VCaP (cell line): ENCODE measurements at regions not wholly inside any gene's neighbourhood (a gene's known extent, or its start where the extent isn't known, plus 50 kb on each side); places are given as distances from the start of the nearest gene placed in this dataset.

Experiments used
- H3K27ac ChIP-seq: fragments of 450-650 bp; 2 replicates; pipeline ENCODE4 v1.5.1; 2017
- TF ChIP-seq, protein P1 (sequence below): fragments of 450-650 bp; conservative IDR thresholded peaks from 2 replicates; pipeline ENCODE4 v1.5.1; 2017; ENCODE audit warnings: mild to moderate bottlenecking, moderate library complexity

DNA sequence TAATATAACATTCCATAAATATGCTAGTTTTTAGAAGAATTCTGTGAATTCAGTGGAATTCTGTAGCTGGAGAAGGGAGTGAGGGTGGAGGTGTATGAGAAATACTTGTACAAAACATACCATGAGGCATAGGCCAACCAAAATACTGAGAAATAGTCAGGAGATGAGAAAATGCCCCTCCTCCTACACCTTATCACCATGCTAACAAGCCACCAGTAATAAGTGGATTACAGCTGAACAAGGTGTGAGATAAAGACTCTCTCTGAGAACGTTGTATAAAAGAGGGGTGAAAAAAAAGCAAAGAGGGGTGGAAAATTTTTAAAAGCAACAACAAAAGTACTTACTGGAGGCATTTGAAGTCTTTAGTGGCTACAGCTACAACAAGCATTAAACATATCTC lies 90.4 kb upstream of the IGFBP3 start:
- no peak overlapping the region for H3K27ac ChIP-seq
- TF ChIP-seq, protein P1, sequence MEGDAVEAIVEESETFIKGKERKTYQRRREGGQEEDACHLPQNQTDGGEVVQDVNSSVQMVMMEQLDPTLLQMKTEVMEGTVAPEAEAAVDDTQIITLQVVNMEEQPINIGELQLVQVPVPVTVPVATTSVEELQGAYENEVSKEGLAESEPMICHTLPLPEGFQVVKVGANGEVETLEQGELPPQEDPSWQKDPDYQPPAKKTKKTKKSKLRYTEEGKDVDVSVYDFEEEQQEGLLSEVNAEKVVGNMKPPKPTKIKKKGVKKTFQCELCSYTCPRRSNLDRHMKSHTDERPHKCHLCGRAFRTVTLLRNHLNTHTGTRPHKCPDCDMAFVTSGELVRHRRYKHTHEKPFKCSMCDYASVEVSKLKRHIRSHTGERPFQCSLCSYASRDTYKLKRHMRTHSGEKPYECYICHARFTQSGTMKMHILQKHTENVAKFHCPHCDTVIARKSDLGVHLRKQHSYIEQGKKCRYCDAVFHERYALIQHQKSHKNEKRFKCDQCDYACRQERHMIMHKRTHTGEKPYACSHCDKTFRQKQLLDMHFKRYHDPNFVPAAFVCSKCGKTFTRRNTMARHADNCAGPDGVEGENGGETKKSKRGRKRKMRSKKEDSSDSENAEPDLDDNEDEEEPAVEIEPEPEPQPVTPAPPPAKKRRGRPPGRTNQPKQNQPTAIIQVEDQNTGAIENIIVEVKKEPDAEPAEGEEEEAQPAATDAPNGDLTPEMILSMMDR = no peak

DNA sequence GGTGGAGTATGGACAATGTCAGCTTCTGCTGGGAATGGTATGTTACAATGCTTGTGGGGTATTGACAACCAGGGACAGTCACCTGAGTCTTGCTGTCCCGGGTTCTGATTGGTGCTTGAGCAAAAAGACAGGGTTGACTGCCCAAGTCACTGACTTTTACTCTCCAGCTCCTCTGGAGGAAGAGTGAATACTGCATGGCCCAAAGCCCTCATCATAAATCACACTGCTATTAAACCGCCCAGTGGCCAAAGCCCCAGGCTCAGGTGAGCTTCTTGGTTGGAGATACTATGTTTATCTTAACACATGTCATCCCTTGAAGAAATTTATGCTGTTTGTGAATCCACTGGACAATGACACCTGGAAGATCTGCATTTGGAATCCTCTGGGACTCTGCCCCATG lies 90.0 kb upstream of the IGFBP3 start:
- no peak overlapping the region for H3K27ac ChIP-seq
- TF ChIP-seq, protein P1 = no peak

DNA sequence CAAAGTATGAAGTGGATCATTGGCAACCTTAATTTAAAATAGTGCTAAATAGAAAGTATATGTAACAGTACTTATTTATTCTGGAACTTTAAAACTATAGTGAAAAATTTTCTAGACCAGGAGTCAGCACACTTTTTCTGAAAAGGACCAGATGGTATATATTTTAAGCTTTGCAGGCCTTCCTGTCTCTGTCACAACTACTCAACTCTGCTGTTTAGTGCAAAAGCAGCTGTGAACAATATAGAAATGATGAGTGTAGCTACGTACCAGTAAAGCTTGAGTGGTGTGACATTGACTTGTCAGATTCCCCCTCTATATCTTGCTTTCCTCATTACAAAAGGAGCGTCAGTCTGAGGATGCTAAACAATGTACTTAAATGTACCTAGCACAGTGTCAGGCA lies 88.1 kb upstream of the IGFBP3 start:
- TF ChIP-seq, protein P1 = no peak
- no peak overlapping the region for H3K27ac ChIP-seq

DNA sequence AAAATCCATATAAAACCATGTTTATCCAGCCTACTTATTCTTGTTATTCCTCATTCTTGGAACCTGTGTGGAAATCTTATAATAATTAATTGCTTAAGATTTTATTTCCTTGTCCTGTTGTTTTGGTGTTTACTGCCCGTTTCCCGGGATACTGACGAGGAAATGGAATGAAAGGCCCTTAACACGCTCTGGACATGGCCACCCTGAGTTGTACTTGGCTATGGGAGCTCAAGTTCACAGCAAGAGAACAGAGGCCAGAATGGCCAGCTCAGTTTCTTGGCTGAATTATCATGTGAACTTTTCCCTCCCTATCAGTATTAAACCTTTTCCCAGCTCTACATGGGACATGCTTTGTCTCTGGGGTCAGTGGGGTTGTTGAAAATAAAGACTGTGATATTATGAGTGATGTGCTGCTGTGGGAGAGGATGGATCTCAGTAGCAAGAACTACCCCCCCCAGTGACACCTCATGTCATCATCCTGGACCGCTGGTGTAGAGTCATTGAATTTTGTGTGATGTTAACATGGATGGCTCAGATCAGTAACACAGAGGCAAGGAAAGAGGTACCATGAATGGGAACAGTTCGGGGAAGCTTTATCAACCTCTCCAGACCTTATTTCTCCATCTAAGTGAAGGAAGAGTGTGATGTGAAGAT lies 87.0 kb upstream of the IGFBP3 start:
- TF ChIP-seq, protein P1 = no peak
- H3K27ac ChIP-seq = no peak overlapping the region

DNA sequence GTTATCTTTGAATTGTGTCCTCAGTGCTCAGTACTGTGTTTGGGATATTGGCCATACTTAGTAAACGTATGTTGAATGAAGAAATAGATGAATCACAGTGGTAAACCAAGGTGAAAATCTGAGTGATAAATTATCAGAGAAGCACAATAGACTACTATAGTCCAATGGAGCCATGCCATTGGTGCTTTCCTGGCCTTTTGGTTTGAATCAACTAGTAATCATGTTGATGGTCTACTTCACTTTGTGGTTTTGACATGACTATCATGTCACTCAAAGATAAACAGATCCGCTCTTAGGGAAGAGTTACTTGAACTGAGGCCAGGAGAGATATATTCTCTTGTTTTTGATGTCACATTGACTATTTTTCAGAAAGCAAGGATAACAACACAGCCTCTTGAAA lies 86.1 kb upstream of the IGFBP3 start:
- H3K27ac ChIP-seq = no peak overlapping the region
- TF ChIP-seq, protein P1 = no peak

DNA sequence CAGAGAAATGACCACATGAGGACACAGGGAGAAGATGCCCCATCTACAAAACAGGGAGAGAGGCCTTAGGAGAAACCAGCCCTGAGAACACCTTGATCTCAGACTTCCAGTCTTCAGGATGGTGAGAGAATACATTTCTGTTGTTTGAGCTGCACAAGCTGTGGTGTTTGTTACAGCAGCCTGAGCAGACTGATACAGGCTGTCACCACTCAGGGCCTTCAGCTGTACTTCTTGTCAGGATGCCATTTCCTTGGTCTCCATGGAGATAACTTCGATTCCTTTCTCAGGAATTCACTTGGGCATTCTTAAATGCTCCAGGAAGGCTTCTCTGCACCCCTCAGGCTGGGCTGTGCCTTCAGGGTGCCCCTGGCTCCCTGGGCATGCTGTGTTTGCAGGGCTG lies 85.7 kb upstream of the IGFBP3 start:
- TF ChIP-seq, protein P1 = no peak
- H3K27ac ChIP-seq = no peak overlapping the region

DNA sequence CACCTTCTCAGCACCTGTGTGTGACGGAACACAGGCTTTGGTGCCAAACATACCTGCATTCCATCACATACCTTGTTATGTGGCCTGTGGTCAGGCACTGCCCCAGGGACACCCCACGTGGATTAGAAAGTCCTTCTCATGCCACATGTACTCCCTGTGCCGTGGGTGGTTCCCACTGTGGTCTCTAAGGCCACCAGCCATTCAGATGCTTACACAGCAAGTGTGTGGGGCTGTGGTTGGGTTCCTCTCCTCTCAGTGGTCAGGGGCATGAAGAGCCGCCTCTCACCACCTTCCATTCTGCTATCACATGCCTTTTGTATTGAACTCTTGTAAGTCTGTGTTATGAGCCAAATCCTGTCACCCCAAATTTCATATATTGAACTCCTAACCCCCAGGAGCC lies 85.1 kb upstream of the IGFBP3 start:
- no peak overlapping the region for H3K27ac ChIP-seq
- TF ChIP-seq, protein P1 = no peak
